Transverse colon (tissue), 4 donors: ENCODE measurements at regions not wholly inside any gene's neighbourhood (a gene's known extent, or its start where the extent isn't known, plus 50 kb on each side); places are given as distances from the start of the nearest gene placed in this dataset.

Experiments
- DNase-seq: peaks from one replicate; pipeline ENCODE4 v3.0.0-alpha.2; 2019
- H3K27ac ChIP-seq, 4 donors: fragments of 200-600 bp; sonication (generic); 2 replicates each; pipeline ENCODE4 v1.5.1; 2016 to 2018; ENCODE audit warnings: inconsistent platforms in 4 of 4
- H3K27me3 ChIP-seq: fragments of 200-600 bp; sonication (generic); 2 replicates; pipeline ENCODE4 v1.5.1; 2017; ENCODE audit warnings: inconsistent platforms
- H3K36me3 ChIP-seq, 4 donors: fragments of 200-600 bp; sonication (generic); 2 replicates each; pipeline ENCODE4 v1.5.1; 2017 to 2019; ENCODE audit warnings: inconsistent platforms in 4 of 4
- H3K4me1 ChIP-seq, 4 donors: fragments of 200-600 bp; sonication (generic); 2 replicates each; pipeline ENCODE4 v1.5.1; 2017 to 2020; ENCODE audit warnings: inconsistent platforms in 4 of 4
- H3K4me3 ChIP-seq, 4 donors: fragments of 200-600 bp; sonication (generic); 1 replicate in 1 of 4; 2 replicates in 3 of 4; pipeline versions ENCODE4 v1.5.1 to v1.6.1; 2017 to 2019; ENCODE audit warnings: inconsistent platforms in 4 of 4
- H3K9me3 ChIP-seq, 2 donors: fragments of 200-600 bp; sonication (generic); 2 replicates each; pipeline ENCODE4 v1.5.1; 2017 to 2019; ENCODE audit warnings: inconsistent platforms in 2 of 2
- CTCF ChIP-seq, 5 experiments: fragments of 200-600 bp in 3 of 5; fragments of 450-650 bp in 2 of 5; sonication (generic) in 3 of 5; IDR thresholded peaks; 1 replicate in 2 of 5; 2 replicates in 3 of 5; pipeline ENCODE4 v1.5.1; 2016 to 2017; ENCODE audit warnings: antibody characterized with exemption in 5 of 5, inconsistent platforms in 3 of 5, mild to moderate bottlenecking in 2 of 5, moderate library complexity in 1 of 5
- EP300 ChIP-seq: sonication (generic); formaldehyde crosslinking; IDR thresholded peaks from one replicate; pipeline ENCODE4 v1.6.1; 2017; ENCODE audit warnings: antibody characterized with exemption, low read depth
- POLR2A ChIP-seq: fragments of 450-650 bp; IDR thresholded peaks from one replicate; pipeline ENCODE4 v1.6.1; 2016; ENCODE audit warnings: antibody characterized with exemption, mild to moderate bottlenecking, moderate library complexity
- POLR2AphosphoS5 ChIP-seq, 3 donors: sonication (generic); formaldehyde crosslinking; IDR thresholded peaks; one replicate each; pipeline ENCODE4 v1.6.1; 2016; ENCODE audit warnings: antibody characterized with exemption in 3 of 3
- WGBS, 2 donors: methylation state at CpG; one replicate each; pipeline ENCODE4 v1.1.5; 2018; ENCODE audit warnings: low coverage in 1 of 2; 5-methylcytosine and 5-hydroxymethylcytosine counted together
- in situ Hi-C, 4 donors: fragments of 200-750 bp; cut with MboI; loops; one replicate each; pipeline versions ENCODE4 v1.15.0 to v1.15.1; 2017; ENCODE audit warnings: low sequenced_read_pairs in 3 of 4, low pct_ligation_motif_present in 1 of 4, low pct_unique_long_range_greater_than_20kb in 1 of 4
- intact Hi-C: fragments of 100-400 bp; cut with DNase I; formaldehyde crosslinking; loops from one replicate; pipeline ENCODE4 v1.15.1; 2023; ENCODE audit warnings: low total_unique reads

GRCh38 chr2:35463805-35464596, 891.6 kb upstream of the CRIM1 start:
- no peaks in the 10 kb centered on the region for H3K4me1 ChIP-seq
- intact Hi-C loops (no loop called here), in situ Hi-C loops (no loop called here)
- H3K27me3 ChIP-seq, result no peaks in the 10 kb centered on the region
- no peak for DNase-seq
- no peak overlapping the region for H3K4me3 ChIP-seq
- TF ChIP-seq EP300 (no peak), POLR2A (no peak), POLR2AphosphoS5 (IDR thresholded peaks at IDR 0.05) (no peak)
- H3K27ac ChIP-seq, result no peak overlapping the region
- H3K36me3 ChIP-seq, result no peaks in the 10 kb centered on the region
- no peaks in the 10 kb centered on the region for H3K9me3 ChIP-seq
- WGBS, 2 donors, result 80% methylated on average over 6 of the region's 6 CpGs

GRCh38 chr2:35462226-35462998, 893.2 kb upstream of the CRIM1 start:
- Histone ChIP-seq H3K27ac (no peak overlapping the region), H3K9me3 (no peaks in the 10 kb centered on the region), H3K4me3 (no peak overlapping the region), H3K36me3 (no peaks in the 10 kb centered on the region), H3K4me1 (no peaks in the 10 kb centered on the region), H3K27me3 (no peaks in the 10 kb centered on the region)
- in situ Hi-C loops, result no loop called here
- intact Hi-C loops, result no loop called here
- 60 to 67% methylated on average over 5 of the region's 5 CpGs for WGBS, 2 donors
- TF ChIP-seq POLR2AphosphoS5 (IDR thresholded peaks at IDR 0.05) (no peak), POLR2A (no peak), CTCF (IDR thresholded peaks at IDR 0.05) (no peak)
- DNase-seq, result no peak

GRCh38 chr2:35461406-35461805, 894.2 kb upstream of the CRIM1 start:
- H3K4me3 ChIP-seq, result no peak overlapping the region
- DNase-seq, result no peak
- intact Hi-C loops (no loop called here), in situ Hi-C loops (no loop called here)
- H3K36me3 ChIP-seq, result no peaks in the 10 kb centered on the region
- H3K4me1 ChIP-seq, result no peaks in the 10 kb centered on the region
- no peak overlapping the region for H3K27ac ChIP-seq
- no peaks in the 10 kb centered on the region for H3K9me3 ChIP-seq
- TF ChIP-seq CTCF (IDR thresholded peaks at IDR 0.05), result no peak
- TF ChIP-seq POLR2AphosphoS5 (IDR thresholded peaks at IDR 0.05), result no peak
- TF ChIP-seq EP300, result no peak
- TF ChIP-seq POLR2A, result no peak
- H3K27me3 ChIP-seq, result no peaks in the 10 kb centered on the region

- Histone ChIP-seq H3K27ac (no peak overlapping the region), H3K4me3 (no peak overlapping the region), H3K27me3 (no peaks in the 10 kb centered on the region), H3K4me1 (no peaks in the 10 kb centered on the region), H3K36me3 (no peaks in the 10 kb centered on the region), H3K9me3 (no peaks in the 10 kb centered on the region)
- intact Hi-C loops, result no loop called here
- WGBS, 2 donors, result 83% methylated on average over 3 of the region's 3 CpGs; no CpG with 5 or more reads in 1 of the 2 donors
- TF ChIP-seq EP300 (no peak), CTCF (IDR thresholded peaks at IDR 0.05) (no peak), POLR2A (no peak), POLR2AphosphoS5 (IDR thresholded peaks at IDR 0.05) (no peak)
- in situ Hi-C loops, result no loop called here
- DNase-seq, result no peak
Measured at GRCh38 chr2:35454966-35455638, 900.5 kb upstream of the CRIM1 start.
